Endothelial cell of umbilical vein (primary cell): ENCODE measurements at regions not wholly inside any gene's neighbourhood (a gene's known extent, or its start where the extent isn't known, plus 50 kb on each side); places are given as distances from the start of the nearest gene placed in this dataset.

Source experiments
- BruUV-seq: library from RNA; stranded (reverse); fragments of 400-500 nt; replicated peaks from 2 replicates; lab custom pipeline; 2021; lab: Mats Ljungman, UMichigan
- CTCF ChIA-PET: fragments of 300-600, 350-600 bp; sonication (Branson Sonifier 250); formaldehyde crosslinking; loops from one replicate; lab custom pipeline; 2021; ENCODE audit warnings: antibody characterized with exemption, inconsistent platforms; lab: Charles Lee
- POLR2A ChIA-PET: fragments of 300-600, 350-600 bp; sonication (Branson Sonifier 250); formaldehyde crosslinking; loops from one replicate; lab custom pipeline; 2021; ENCODE audit warnings: antibody characterized with exemption, inconsistent platforms; lab: Charles Lee
- DNase-seq: peaks from one replicate; pipeline ENCODE4 v3.0.0-alpha.2; 2011; ENCODE audit warnings: low read depth, low spot score
- FAIRE-seq: peaks from 2 replicates; lab custom pipeline; 2011; peaks lifted over from hg19 to GRCh38; lab: Jason Lieb, UNC
- H2AFZ ChIP-seq: 2 replicates; pipeline ENCODE4 v1.6.0; 2012; ENCODE audit warnings: low read depth, low read length, control low read depth, inconsistent platforms
- H3K27ac ChIP-seq: 2 replicates; pipeline ENCODE4 v1.5.1; 2011; ENCODE audit warnings: low read depth, mild to moderate bottlenecking, control low read depth, low read length, moderate library complexity; ENCODE audit not compliant: insufficient read depth
- H3K27me3 ChIP-seq, 2 experiments: 2 replicates each; pipeline versions ENCODE4 v1.6.0 to v1.6.1; 2011; ENCODE audit warnings: low read length in 2 of 2, mixed read lengths in 1 of 2; ENCODE audit not compliant: control insufficient read depth in 2 of 2, insufficient read depth in 2 of 2
- H3K36me3 ChIP-seq, 2 experiments: 2 replicates in 1 of 2; 3 replicates in 1 of 2; pipeline ENCODE4 v1.5.1; 2011; ENCODE audit warnings: low read length in 2 of 2, mild to moderate bottlenecking in 1 of 2, moderate library complexity in 1 of 2; ENCODE audit not compliant: control insufficient read depth in 2 of 2, insufficient read depth in 2 of 2; ENCODE audit errors: extremely low read depth in 1 of 2
- H3K4me1 ChIP-seq: 3 replicates; pipeline ENCODE4 v1.5.1; 2011; ENCODE audit warnings: mild to moderate bottlenecking, low read length; ENCODE audit not compliant: control insufficient read depth, insufficient read depth; ENCODE audit errors: extremely low read depth
- H3K4me2 ChIP-seq: 2 replicates; pipeline ENCODE4 v1.6.1; 2011; ENCODE audit warnings: low read length, control low read depth, mixed read lengths; ENCODE audit not compliant: insufficient read depth
- H3K4me3 ChIP-seq, 3 experiments: fragments of 200-600 bp in 1 of 3; sonication (generic), shearing (Covaris generic) in 1 of 3; replicated peaks in 1 of 3; 2 replicates each; pipeline ENCODE4 v1.5.1; 2011 to 2016; ENCODE audit warnings: control low read depth in 3 of 3, low read length in 3 of 3, mild to moderate bottlenecking in 2 of 3, inconsistent platforms in 1 of 3, low read depth in 1 of 3, moderate library complexity in 1 of 3; ENCODE audit not compliant: insufficient read depth in 1 of 3
- H3K79me2 ChIP-seq: 2 replicates; pipeline ENCODE4 v1.6.0; 2012; ENCODE audit warnings: low read length, inconsistent platforms; ENCODE audit not compliant: control insufficient read depth, insufficient read depth
- H3K9ac ChIP-seq: replicated peaks from 2 replicates; pipeline ENCODE3; 2011; ENCODE audit warnings: low read length, control low read depth; ENCODE audit not compliant: insufficient read depth; ENCODE audit errors: extremely low read depth
- H3K9me1 ChIP-seq: replicated peaks from 3 replicates; pipeline ENCODE4 v1.6.0; 2011; ENCODE audit warnings: mild to moderate bottlenecking, low read length; ENCODE audit not compliant: control insufficient read depth, insufficient read depth; ENCODE audit errors: extremely low read depth
- H3K9me3 ChIP-seq: replicated peaks from 2 replicates; pipeline ENCODE4 v1.5.1; 2012; ENCODE audit warnings: low read length, inconsistent platforms; ENCODE audit not compliant: control insufficient read depth, insufficient read depth
- H4K20me1 ChIP-seq: replicated peaks from 2 replicates; pipeline ENCODE3; 2011; ENCODE audit warnings: mild to moderate bottlenecking, low read length; ENCODE audit not compliant: control insufficient read depth, insufficient read depth; ENCODE audit errors: extremely low read depth
- EZH2 ChIP-seq: IDR thresholded peaks from 2 replicates; pipeline ENCODE4 v1.6.1; 2012; ENCODE audit warnings: borderline replicate concordance, low read depth, mild to moderate bottlenecking, moderate library complexity, low read length, inconsistent platforms; ENCODE audit not compliant: severe bottlenecking
- FOS ChIP-seq: IDR thresholded peaks from 2 replicates; pipeline ENCODE4 v1.6.1; 2011; ENCODE audit warnings: mild to moderate bottlenecking, low read length, moderate library complexity, borderline replicate concordance; ENCODE audit not compliant: insufficient read depth
- GATA2 ChIP-seq: IDR thresholded peaks from 2 replicates; pipeline ENCODE4 v1.7.0; 2011; ENCODE audit warnings: low read depth, mild to moderate bottlenecking, moderate library complexity, mixed read lengths, low read length; ENCODE audit not compliant: insufficient read length, insufficient read depth
- JUN ChIP-seq: IDR thresholded peaks from 2 replicates; pipeline ENCODE4 v1.6.1; 2011; ENCODE audit warnings: borderline replicate concordance, low read depth; ENCODE audit not compliant: insufficient read length, insufficient read depth
- MYC ChIP-seq: IDR thresholded peaks from one replicate; pipeline ENCODE4 v1.6.1; 2011; ENCODE audit warnings: mild to moderate bottlenecking, low read depth, low read length
- POLR2A ChIP-seq: IDR thresholded peaks from 2 replicates; pipeline ENCODE4 v1.6.1; 2012; ENCODE audit warnings: low read depth, mild to moderate bottlenecking, control low read depth, low read length
- POLR2AphosphoS5 ChIP-seq: IDR thresholded peaks from 2 replicates; pipeline ENCODE4 v1.6.1; 2012; ENCODE audit warnings: low read depth, mild to moderate bottlenecking, control low read depth, low read length, moderate library complexity; ENCODE audit not compliant: insufficient read depth
- dilution Hi-C: fragments of 300-500 bp; cut with MboI; formaldehyde crosslinking; loops from one replicate; pipeline ENCODE4 v1.15.0; 2019; ENCODE audit warnings: low sequenced_read_pairs; ENCODE audit not compliant: extremely low pct_ligation_motif_present
- intact Hi-C: fragments of 100-400 bp; cut with micrococcal nuclease; formaldehyde crosslinking; loops from one replicate; pipeline ENCODE4 v1.10.0; 2022
- TF ChIP-seq, protein P1 (sequence below), 2 donors: IDR thresholded peaks; 1 replicate in 1 of 2; 2 replicates in 1 of 2; pipeline ENCODE4 v1.5.1; 2011; ENCODE audit warnings: low read length in 2 of 2, mild to moderate bottlenecking in 2 of 2, moderate library complexity in 2 of 2, control low read depth in 1 of 2, inconsistent platforms in 1 of 2, low read depth in 1 of 2; ENCODE audit not compliant: insufficient read depth in 1 of 2; ENCODE audit errors: extremely low read depth in 1 of 2
- TF ChIP-seq, protein P2 (sequence below): IDR thresholded peaks from 2 replicates; pipeline ENCODE4 v1.6.1; 2011; ENCODE audit not compliant: insufficient read depth, insufficient read length

DNA sequence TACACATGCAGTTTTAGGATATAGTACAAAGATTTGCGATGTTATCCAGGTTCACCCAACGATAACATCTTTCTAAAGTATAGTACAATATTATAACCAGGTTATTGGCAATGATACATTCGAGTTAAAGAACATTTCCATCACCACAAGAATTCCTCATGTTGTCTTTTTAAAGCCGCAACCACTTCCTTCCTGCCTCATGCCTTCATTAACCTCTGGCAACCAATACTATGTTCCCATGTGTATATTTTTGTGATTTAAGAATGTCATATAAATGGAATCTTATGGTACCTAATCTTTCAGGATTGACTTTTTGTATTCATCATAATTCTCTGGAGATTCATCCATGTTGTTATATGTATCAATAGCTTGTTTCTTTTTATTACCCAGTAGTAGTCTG lies 1183.2 kb downstream of the CDH11 start:
- H3K4me2 ChIP-seq: no peak overlapping the region
- H3K9me1 ChIP-seq: no peaks in the 10 kb centered on the region
- DNase-seq (no peak), FAIRE-seq (no peak)
- H4K20me1 ChIP-seq: no peaks in the 10 kb centered on the region
- no peaks in the 10 kb centered on the region for H3K9me3 ChIP-seq
- TF ChIP-seq, protein P1, sequence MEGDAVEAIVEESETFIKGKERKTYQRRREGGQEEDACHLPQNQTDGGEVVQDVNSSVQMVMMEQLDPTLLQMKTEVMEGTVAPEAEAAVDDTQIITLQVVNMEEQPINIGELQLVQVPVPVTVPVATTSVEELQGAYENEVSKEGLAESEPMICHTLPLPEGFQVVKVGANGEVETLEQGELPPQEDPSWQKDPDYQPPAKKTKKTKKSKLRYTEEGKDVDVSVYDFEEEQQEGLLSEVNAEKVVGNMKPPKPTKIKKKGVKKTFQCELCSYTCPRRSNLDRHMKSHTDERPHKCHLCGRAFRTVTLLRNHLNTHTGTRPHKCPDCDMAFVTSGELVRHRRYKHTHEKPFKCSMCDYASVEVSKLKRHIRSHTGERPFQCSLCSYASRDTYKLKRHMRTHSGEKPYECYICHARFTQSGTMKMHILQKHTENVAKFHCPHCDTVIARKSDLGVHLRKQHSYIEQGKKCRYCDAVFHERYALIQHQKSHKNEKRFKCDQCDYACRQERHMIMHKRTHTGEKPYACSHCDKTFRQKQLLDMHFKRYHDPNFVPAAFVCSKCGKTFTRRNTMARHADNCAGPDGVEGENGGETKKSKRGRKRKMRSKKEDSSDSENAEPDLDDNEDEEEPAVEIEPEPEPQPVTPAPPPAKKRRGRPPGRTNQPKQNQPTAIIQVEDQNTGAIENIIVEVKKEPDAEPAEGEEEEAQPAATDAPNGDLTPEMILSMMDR (IDR thresholded peaks at IDR 0.05; ENCODE audit: extremely low read depth in 1 of 2, insufficient read depth in 1 of 2, low read depth in 1 of 2, low read length in 2 of 2): no peak
- TF ChIP-seq GATA2: no peak
- TF ChIP-seq FOS: no peak
- TF ChIP-seq, protein P2, sequence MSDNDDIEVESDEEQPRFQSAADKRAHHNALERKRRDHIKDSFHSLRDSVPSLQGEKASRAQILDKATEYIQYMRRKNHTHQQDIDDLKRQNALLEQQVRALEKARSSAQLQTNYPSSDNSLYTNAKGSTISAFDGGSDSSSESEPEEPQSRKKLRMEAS: no peak
- TF ChIP-seq MYC: no peak
- TF ChIP-seq POLR2A: no peak
- no peak for TF ChIP-seq EZH2
- no peak for TF ChIP-seq JUN
- TF ChIP-seq POLR2AphosphoS5: no peak
- no peaks in the 10 kb centered on the region for H3K27me3 ChIP-seq
- H2AFZ ChIP-seq: no peak overlapping the region
- intact Hi-C loops: no loop called here
- dilution Hi-C loops: no loop called here
- H3K4me3 ChIP-seq: no peak overlapping the region
- H3K27ac ChIP-seq: no peak overlapping the region
- BruUV-seq: no TSS peak
- no peaks in the 10 kb centered on the region for H3K79me2 ChIP-seq
- H3K4me1 ChIP-seq: no peaks in the 10 kb centered on the region
- H3K9ac ChIP-seq: no peak overlapping the region
- POLR2A ChIA-PET: no interaction called here
- CTCF ChIA-PET: no interaction called here
- no peaks in the 10 kb centered on the region for H3K36me3 ChIP-seq
